HepG2 (cell line): ENCODE measurements at regions not wholly inside any gene's neighbourhood (a gene's known extent, or its start where the extent isn't known, plus 50 kb on each side); places are given as distances from the start of the nearest gene placed in this dataset.

Source experiments
- NFE2L1 ChIP-seq: sonication (generic); formaldehyde crosslinking; IDR thresholded peaks from 2 replicates; pipeline ENCODE4 v1.4.0; 2020; ENCODE audit warnings: missing genetic modification reagents, mild to moderate bottlenecking, borderline replicate concordance
- TBL1XR1 ChIP-seq: fragments of 150-350 bp; IDR thresholded peaks from 2 replicates; pipeline ENCODE4 v1.6.1; 2014; ENCODE audit warnings: borderline replicate concordance, low read length; ENCODE audit not compliant: partially characterized antibody

GRCh38 chr6:66965227-66965626 is 1258.2 kb upstream of the EYS start:
- TF ChIP-seq NFE2L1 (CRISPR knock-in tag) (no peak), TBL1XR1 (no peak)
